AG09309 (cell line): ENCODE measurements at regions not wholly inside any gene's neighbourhood (a gene's known extent, or its start where the extent isn't known, plus 50 kb on each side); places are given as distances from the start of the nearest gene placed in this dataset.
"Not testable (repeated sequence)": the region's sequence is repeated elsewhere in the genome, so short reads cannot be mapped to it uniquely, and the experiment has no call there.

Source experiments
- DNase-seq: peaks from one replicate; pipeline ENCODE4 v3.0.0-alpha.2; 2010; ENCODE audit warnings: low read depth
- H3K4me3 ChIP-seq: 2 replicates; pipeline ENCODE4 v1.5.1; 2011; ENCODE audit warnings: mild to moderate bottlenecking, low read depth, low read length, moderate library complexity; ENCODE audit not compliant: control insufficient read depth
- CTCF ChIP-seq: IDR thresholded peaks from 2 replicates; pipeline ENCODE4 v1.5.1; 2011; ENCODE audit warnings: mild to moderate bottlenecking, low read depth, low read length, inconsistent platforms; ENCODE audit not compliant: insufficient read depth, control insufficient read depth; ENCODE audit errors: missing control alignments

GRCh38 chr5:114719268-114719667, 357.4 kb downstream of the KCNN2 start:
- TF ChIP-seq CTCF: no peak
- DNase-seq: no peak
- H3K4me3 ChIP-seq: no peak overlapping the region

GRCh38 chr5:114716955-114717354, 355.1 kb downstream of the KCNN2 start:
- no peak for DNase-seq
- H3K4me3 ChIP-seq: no peak overlapping the region
- TF ChIP-seq CTCF: no peak

GRCh38 chr5:114704225-114704893, 342.5 kb downstream of the KCNN2 start:
- H3K4me3 ChIP-seq, DNase-seq: not testable (repeated sequence)

GRCh38 chr5:114702731-114703130, 340.9 kb downstream of the KCNN2 start:
- no peak overlapping the region for H3K4me3 ChIP-seq
- no peak for TF ChIP-seq CTCF
- no peak for DNase-seq

GRCh38 chr5:114702136-114702535, 340.3 kb downstream of the KCNN2 start:
- H3K4me3 ChIP-seq: no peak overlapping the region
- no peak for DNase-seq
- no peak for TF ChIP-seq CTCF

GRCh38 chr5:114700823-114701222, 339.0 kb downstream of the KCNN2 start:
- TF ChIP-seq CTCF: no peak
- DNase-seq: no peak
- H3K4me3 ChIP-seq: no peak overlapping the region

GRCh38 chr5:114695292-114695904, 333.5 kb downstream of the KCNN2 start:
- TF ChIP-seq CTCF: no peak
- no peak overlapping the region for H3K4me3 ChIP-seq
- DNase-seq: no peak
